ENCODE measurements at regions not wholly inside any gene's neighbourhood (a gene's known extent, or its start where the extent isn't known, plus 50 kb on each side); places are given as distances from the start of the nearest gene placed in this dataset.

DNA sequence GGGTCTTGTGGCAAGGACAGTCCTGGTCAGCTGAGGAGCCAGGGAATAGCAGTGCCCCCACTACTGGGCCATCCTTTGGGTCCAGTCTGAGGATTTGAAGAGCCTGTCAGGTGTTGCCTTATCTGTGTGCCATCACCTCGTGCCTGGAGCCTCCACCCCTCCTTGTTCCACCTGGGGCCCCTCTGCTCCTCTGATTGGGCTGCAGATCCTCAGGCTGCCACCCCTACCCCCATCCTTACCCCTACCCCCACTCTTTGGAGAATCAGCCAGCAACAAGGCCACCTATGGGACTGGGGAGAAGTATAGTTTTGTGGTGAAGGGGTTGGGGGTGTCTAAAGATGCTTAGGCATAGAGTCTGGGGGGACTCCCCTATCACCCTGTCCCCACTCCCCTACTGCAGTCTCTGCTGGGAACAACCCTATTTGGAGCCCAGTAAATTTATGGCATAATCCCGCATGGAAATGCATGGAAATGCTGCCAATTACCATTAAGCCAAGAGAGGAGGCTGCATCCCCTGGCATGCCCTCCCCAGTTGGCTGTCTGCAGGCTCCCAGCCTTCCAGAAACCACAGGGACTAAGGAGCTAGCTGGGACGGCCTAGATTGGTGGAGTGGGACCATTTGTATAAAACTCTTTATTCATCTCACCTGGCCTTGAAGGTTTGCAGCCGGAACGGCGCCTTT is 142.7 kb upstream of the CSF3R start:
- no peak overlapping the region for H3K4me3 Mint-ChIP-seq
- Histone ChIP-seq H3K36me3 (ENCODE audit: control insufficient read depth, insufficient read depth, low read length) (no peaks in the 10 kb centered on the region), H3K27ac (ENCODE audit: low read length) (no peak overlapping the region), H3K4me3 (ENCODE audit: low read length) (no peak overlapping the region), H3K4me1 (ENCODE audit: control insufficient read depth, insufficient read depth, low read length) (no peaks in the 10 kb centered on the region), H3K27me3 (ENCODE audit: control insufficient read depth, insufficient read depth, low read length) (no peaks in the 10 kb centered on the region), H3K9me3 (ENCODE audit: control insufficient read depth, insufficient read depth, low read length) (no peaks in the 10 kb centered on the region)
- no peak for DNase-seq
- no peak overlapping the region for H3K27ac Mint-ChIP-seq
- no peak for ATAC-seq
- H3K36me3 Mint-ChIP-seq, result no peaks in the 10 kb centered on the region
- intact Hi-C loops (cut with micrococcal nuclease), result no loop called here
- no peaks in the 10 kb centered on the region for H3K4me1 Mint-ChIP-seq
- no peaks in the 10 kb centered on the region for H3K9me3 Mint-ChIP-seq
- peaks cover 3 to 6% of the 10 kb centered on the region in 2 donors for H3K27me3 Mint-ChIP-seq (ENCODE audit: low read depth in 2 of 2)
- TF ChIP-seq, protein P1, sequence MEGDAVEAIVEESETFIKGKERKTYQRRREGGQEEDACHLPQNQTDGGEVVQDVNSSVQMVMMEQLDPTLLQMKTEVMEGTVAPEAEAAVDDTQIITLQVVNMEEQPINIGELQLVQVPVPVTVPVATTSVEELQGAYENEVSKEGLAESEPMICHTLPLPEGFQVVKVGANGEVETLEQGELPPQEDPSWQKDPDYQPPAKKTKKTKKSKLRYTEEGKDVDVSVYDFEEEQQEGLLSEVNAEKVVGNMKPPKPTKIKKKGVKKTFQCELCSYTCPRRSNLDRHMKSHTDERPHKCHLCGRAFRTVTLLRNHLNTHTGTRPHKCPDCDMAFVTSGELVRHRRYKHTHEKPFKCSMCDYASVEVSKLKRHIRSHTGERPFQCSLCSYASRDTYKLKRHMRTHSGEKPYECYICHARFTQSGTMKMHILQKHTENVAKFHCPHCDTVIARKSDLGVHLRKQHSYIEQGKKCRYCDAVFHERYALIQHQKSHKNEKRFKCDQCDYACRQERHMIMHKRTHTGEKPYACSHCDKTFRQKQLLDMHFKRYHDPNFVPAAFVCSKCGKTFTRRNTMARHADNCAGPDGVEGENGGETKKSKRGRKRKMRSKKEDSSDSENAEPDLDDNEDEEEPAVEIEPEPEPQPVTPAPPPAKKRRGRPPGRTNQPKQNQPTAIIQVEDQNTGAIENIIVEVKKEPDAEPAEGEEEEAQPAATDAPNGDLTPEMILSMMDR (IDR thresholded peaks at IDR 0.05), result no peak
- 81% methylated on average over 6 of the region's 6 CpGs for WGBS (ENCODE audit: insufficient coverage)

DNA sequence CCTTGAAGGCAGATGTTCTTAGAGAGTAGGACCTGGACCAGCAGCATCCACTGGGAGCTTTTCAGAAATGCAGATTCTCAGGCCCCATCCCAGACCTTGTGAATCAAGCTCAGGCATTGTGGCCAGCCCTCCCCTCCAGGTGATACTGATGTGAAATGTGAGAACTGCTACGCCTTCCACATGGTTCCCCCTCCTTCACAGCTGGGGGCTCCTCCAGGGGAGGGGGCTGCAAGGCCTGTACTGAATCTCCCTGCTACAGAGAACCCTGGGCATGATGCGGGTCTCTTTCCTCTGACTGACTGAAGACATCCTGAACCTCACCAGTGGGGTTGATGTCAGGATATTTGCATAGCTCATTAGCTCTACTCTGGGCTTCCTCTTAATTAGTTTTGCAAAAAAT is 141.8 kb upstream of the CSF3R start:
- no peaks in the 10 kb centered on the region for H3K36me3 ChIP-seq (ENCODE audit: control insufficient read depth, insufficient read depth, low read length)
- H3K4me1 ChIP-seq (ENCODE audit: control insufficient read depth, insufficient read depth, low read length), result no peaks in the 10 kb centered on the region
- H3K27me3 ChIP-seq (ENCODE audit: control insufficient read depth, insufficient read depth, low read length), result no peaks in the 10 kb centered on the region
- no peak overlapping the region for H3K27ac ChIP-seq (ENCODE audit: low read length)
- H3K4me3 ChIP-seq (ENCODE audit: low read length), result no peak overlapping the region
- no peaks in the 10 kb centered on the region for H3K9me3 ChIP-seq (ENCODE audit: control insufficient read depth, insufficient read depth, low read length)
- no peaks in the 10 kb centered on the region for H3K9me3 Mint-ChIP-seq
- 83% methylated on average over 2 of the region's 2 CpGs for WGBS (ENCODE audit: insufficient coverage)
- no peaks in the 10 kb centered on the region for H3K4me1 Mint-ChIP-seq
- no peaks in the 10 kb centered on the region for H3K36me3 Mint-ChIP-seq
- no peak for ATAC-seq
- H3K27ac Mint-ChIP-seq, result no peak overlapping the region
- TF ChIP-seq, protein P1 (IDR thresholded peaks at IDR 0.05), result no peak
- peaks cover 3 to 6% of the 10 kb centered on the region in 2 donors for H3K27me3 Mint-ChIP-seq (ENCODE audit: low read depth in 2 of 2)
- intact Hi-C loops (cut with micrococcal nuclease), result no loop called here
- no peak overlapping the region for H3K4me3 Mint-ChIP-seq
- DNase-seq, result no peak

DNA sequence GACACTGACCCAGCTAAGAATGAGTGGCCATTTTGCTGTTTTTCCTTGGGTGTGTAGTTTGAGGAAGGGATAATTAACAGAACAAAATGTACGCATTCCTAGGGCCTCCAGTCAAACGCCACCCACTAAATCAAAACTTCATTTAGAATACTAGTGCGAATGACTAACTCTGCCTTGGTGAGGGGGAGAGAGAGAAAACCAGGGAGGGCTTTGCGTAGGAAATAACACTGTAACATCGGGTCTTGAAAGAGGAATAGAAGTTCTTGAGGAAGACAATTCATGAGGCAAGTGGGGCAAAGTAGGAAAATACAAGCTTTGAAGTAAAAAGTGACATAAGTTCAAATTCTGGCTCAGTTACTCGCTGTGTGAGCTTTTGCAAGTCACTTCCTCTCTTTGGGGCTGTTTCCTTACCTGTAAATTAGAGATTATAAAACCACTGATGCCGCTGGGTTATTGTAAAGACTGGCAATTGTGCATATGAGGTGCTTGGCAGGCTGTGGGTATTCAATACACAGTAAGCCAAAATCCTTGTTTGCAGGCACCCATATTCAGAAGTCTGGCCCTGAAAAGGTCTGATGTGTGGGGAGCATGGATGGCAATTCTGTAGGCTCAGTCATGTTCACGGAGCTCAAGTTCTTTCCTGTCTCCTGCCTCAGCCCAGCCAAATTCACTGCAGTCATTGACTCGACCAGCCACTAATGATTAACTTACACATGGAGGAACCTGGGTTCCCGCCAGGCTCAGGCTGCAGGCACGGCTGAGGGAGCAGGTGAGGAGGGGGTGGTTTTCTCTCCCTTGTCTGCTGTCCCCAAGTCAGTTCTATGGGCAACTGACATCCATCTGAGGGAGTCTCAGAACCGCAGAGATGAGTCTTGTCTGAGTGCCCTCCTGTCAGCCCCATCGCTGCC is 140.3 kb upstream of the CSF3R start:
- Mint-ChIP-seq H3K4me3 (no peak overlapping the region), H3K4me1 (no peaks in the 10 kb centered on the region), H3K9me3 (no peaks in the 10 kb centered on the region), H3K36me3 (no peaks in the 10 kb centered on the region), H3K27me3 (ENCODE audit: low read depth in 2 of 2) (peaks cover 3 to 6% of the 10 kb centered on the region in 2 donors), H3K27ac (no peak overlapping the region)
- WGBS (ENCODE audit: insufficient coverage), result 15% methylated on average over 9 of the region's 13 CpGs
- TF ChIP-seq, protein P1 (IDR thresholded peaks at IDR 0.05), result no peak
- intact Hi-C loops (cut with micrococcal nuclease), result no loop called here
- no peak overlapping the region for H3K27ac ChIP-seq (ENCODE audit: low read length)
- H3K4me1 ChIP-seq (ENCODE audit: control insufficient read depth, insufficient read depth, low read length), result no peaks in the 10 kb centered on the region
- no peak for ATAC-seq
- H3K4me3 ChIP-seq (ENCODE audit: low read length), result no peak overlapping the region
- DNase-seq, result no peak
- no peaks in the 10 kb centered on the region for H3K9me3 ChIP-seq (ENCODE audit: control insufficient read depth, insufficient read depth, low read length)
- H3K36me3 ChIP-seq (ENCODE audit: control insufficient read depth, insufficient read depth, low read length), result no peaks in the 10 kb centered on the region
- H3K27me3 ChIP-seq (ENCODE audit: control insufficient read depth, insufficient read depth, low read length), result no peaks in the 10 kb centered on the region

Measured in natural killer cell (primary cell).